GM12878 (cell line): ENCODE measurements at regions not wholly inside any gene's neighbourhood (a gene's known extent, or its start where the extent isn't known, plus 50 kb on each side); places are given as distances from the start of the nearest gene placed in this dataset.

Source experiments
- ATAC-seq: fragments of 200-7000 bp; cut with Tn5 transposase; 3 replicates; pipeline ENCODE4 v1.9.1; 2020; ENCODE audit warnings: mild to moderate bottlenecking, moderate library complexity
- BruUV-seq: library from RNA; stranded (reverse); fragments of 400-500 nt; replicated peaks from 2 replicates; lab custom pipeline; 2021; lab: Mats Ljungman, UMichigan
- CTCF ChIA-PET: fragments of 300-600 bp; sonication (Branson Sonifier 250); formaldehyde crosslinking; extraction: SDS; loops from one replicate; lab custom pipeline; 2021; ENCODE audit warnings: inconsistent platforms; lab: Yijun Ruan, JAX
- POLR2A ChIA-PET: fragments of 350-600 bp; formaldehyde crosslinking; extraction: SDS; loops from one replicate; lab custom pipeline; 2021; ENCODE audit warnings: inconsistent platforms; lab: Charles Lee
- RAD21 ChIA-PET: fragments of 300-600 bp; sonication (Branson Sonifier 250); formaldehyde crosslinking; loops from one replicate; lab custom pipeline; 2023; ENCODE audit warnings: antibody characterized with exemption; ENCODE audit not compliant: unreplicated experiment; lab: Charles Lee
- SMC1A ChIA-PET: fragments of 300-600 bp; sonication (Branson Sonifier 250); formaldehyde crosslinking; loops from one replicate; lab custom pipeline; 2023; ENCODE audit not compliant: unreplicated experiment, uncharacterized antibody; lab: Charles Lee
- DNase-seq: peaks from one replicate; pipeline ENCODE4 v3.0.0-alpha.2; 2011; ENCODE audit warnings: low read depth, low spot score
- FAIRE-seq: peaks from 3 replicates; lab custom pipeline; 2011; peaks lifted over from hg19 to GRCh38; lab: Jason Lieb, UNC
- H2AFZ ChIP-seq: 2 replicates; pipeline ENCODE4 v1.6.0; 2011; ENCODE audit warnings: low read depth, low read length, control low read depth; ENCODE audit not compliant: control insufficient read depth
- H3K27ac ChIP-seq: 2 replicates; pipeline ENCODE4 v1.5.1; 2011; ENCODE audit warnings: control low read depth; ENCODE audit not compliant: control insufficient read depth, insufficient read depth
- H3K27me3 ChIP-seq, 2 experiments: replicated peaks in 1 of 2; 2 replicates each; pipeline versions ENCODE4 v1.6.0 to v1.6.1; 2011; ENCODE audit warnings: low read length in 1 of 2; ENCODE audit not compliant: control insufficient read depth in 2 of 2, insufficient read depth in 2 of 2
- H3K36me3 ChIP-seq, 2 experiments: 2 replicates each; pipeline ENCODE4 v1.5.1; 2011; ENCODE audit warnings: low read length in 1 of 2; ENCODE audit not compliant: control insufficient read depth in 2 of 2, insufficient read depth in 2 of 2
- H3K4me1 ChIP-seq: 2 replicates; pipeline ENCODE4 v1.6.1; 2011; ENCODE audit warnings: mild to moderate bottlenecking, low read length, moderate library complexity, mixed read lengths; ENCODE audit not compliant: control insufficient read depth, insufficient read depth
- H3K4me2 ChIP-seq: 2 replicates; pipeline ENCODE4 v1.6.0; 2011; ENCODE audit warnings: control low read depth; ENCODE audit not compliant: control insufficient read depth, insufficient read depth
- H3K4me3 ChIP-seq: fragments of 200-600 bp; sonication (generic); 2 replicates; pipeline ENCODE4 v1.5.1; 2016
- H3K79me2 ChIP-seq: 2 replicates; pipeline ENCODE4 v1.6.0; 2011; ENCODE audit warnings: low read length; ENCODE audit not compliant: control insufficient read depth, insufficient read depth
- H3K9ac ChIP-seq: 2 replicates; pipeline ENCODE4 v1.8.0; 2011; ENCODE audit warnings: low read length, control low read depth, mixed read lengths; ENCODE audit not compliant: control insufficient read depth, insufficient read depth
- H3K9me3 ChIP-seq: replicated peaks from 3 replicates; pipeline ENCODE4 v1.5.1; 2011; ENCODE audit warnings: mild to moderate bottlenecking, low read length; ENCODE audit not compliant: control insufficient read depth, insufficient read depth
- H4K20me1 ChIP-seq: 2 replicates; pipeline ENCODE4 v1.6.0; 2011; ENCODE audit not compliant: control insufficient read depth, insufficient read depth
- ASH2L ChIP-seq: fragments of 300-600, 200-600 bp; sonication (generic); IDR thresholded peaks from 2 replicates; pipeline ENCODE4 v1.6.1; 2017; ENCODE audit warnings: low read depth, mild to moderate bottlenecking, borderline replicate concordance
- BMI1 ChIP-seq: fragments of 450-650 bp; IDR thresholded peaks from 2 replicates; pipeline ENCODE4 v1.6.1; 2016; ENCODE audit warnings: mild to moderate bottlenecking, moderate library complexity, borderline replicate concordance
- BRCA1 ChIP-seq: IDR thresholded peaks from 2 replicates; pipeline ENCODE4 v1.6.1; 2011; ENCODE audit warnings: low read depth, low read length, improper control_type of control experiment
- ELK1 ChIP-seq: IDR thresholded peaks from 2 replicates; pipeline ENCODE4 v1.6.1; 2012; ENCODE audit warnings: low read depth, low read length, improper control_type of control experiment
- LARP7 ChIP-seq: fragments of 450-650 bp; IDR thresholded peaks from 2 replicates; pipeline ENCODE4 v1.6.1; 2017; ENCODE audit warnings: mild to moderate bottlenecking
- NFXL1 ChIP-seq: fragments of 450-650 bp; IDR thresholded peaks from 2 replicates; pipeline ENCODE4 v1.6.1; 2017; ENCODE audit warnings: antibody characterized with exemption, mild to moderate bottlenecking, borderline replicate concordance
- RAD51 ChIP-seq: fragments of 450-650 bp; IDR thresholded peaks from 2 replicates; pipeline ENCODE4 v1.6.1; 2016; ENCODE audit warnings: moderate library complexity, mild to moderate bottlenecking, inconsistent platforms
- SMARCA5 ChIP-seq: fragments of 450-650 bp; IDR thresholded peaks from 2 replicates; pipeline ENCODE4 v1.6.1; 2017; ENCODE audit warnings: mild to moderate bottlenecking
- SREBF2 ChIP-seq: IDR thresholded peaks from 2 replicates; pipeline ENCODE4 v1.6.1; 2012; ENCODE audit warnings: mild to moderate bottlenecking, low read length
- STAT3 ChIP-seq: IDR thresholded peaks from 2 replicates; pipeline ENCODE4 v1.6.1; 2011; ENCODE audit warnings: low read depth, low read length, improper control_type of control experiment
- WRNIP1 ChIP-seq: IDR thresholded peaks from 2 replicates; pipeline ENCODE4 v1.6.1; 2011; ENCODE audit warnings: low read depth, low read length, improper control_type of control experiment, borderline replicate concordance
- WGBS: methylation state at CpG from one replicate; pipeline ENCODE4 v1.1.6; 2016; ENCODE audit warnings: low lambda C conversion rate; ENCODE audit not compliant: insufficient replicate concordance, insufficient coverage; ENCODE audit errors: missing lambda C conversion rate; 5-methylcytosine and 5-hydroxymethylcytosine counted together
- in situ Hi-C: fragments of 300-500 bp; cut with MboI; formaldehyde crosslinking; loops from 9 replicates; pipeline ENCODE4 v1.14.3; 2018; ENCODE audit warnings: mixed read lengths
- intact Hi-C: fragments of 100-400 bp; cut with micrococcal nuclease; formaldehyde crosslinking; loops from one replicate; pipeline ENCODE4 v1.14.2; 2022; ENCODE audit not compliant: unreplicated experiment
- TF ChIP-seq, protein P1 (sequence below): fragments of 450-650 bp; formaldehyde crosslinking; IDR thresholded peaks from 2 replicates; pipeline ENCODE4 v1.5.0; 2022; ENCODE audit warnings: mild to moderate bottlenecking, missing genetic modification characterization

DNA sequence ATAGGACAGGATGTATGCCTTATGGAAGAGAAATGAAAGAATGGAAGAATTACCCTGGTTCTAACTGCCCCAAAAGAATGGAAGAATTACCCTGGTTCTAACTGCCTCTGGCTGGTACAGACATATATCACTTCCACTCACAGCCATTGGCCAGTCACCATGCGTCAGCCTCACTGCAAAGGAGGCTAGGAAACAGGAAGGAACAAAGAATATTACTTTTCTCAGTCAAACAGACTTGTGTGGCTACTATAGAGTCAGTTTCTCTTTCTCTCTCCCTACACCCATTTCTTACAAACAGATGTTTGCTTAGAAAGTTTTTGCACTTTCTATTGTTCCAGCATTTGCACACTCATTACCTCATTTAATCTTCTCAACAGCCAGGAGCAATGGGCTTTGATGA lies 1111.1 kb upstream of the KLHL29 start:
- in situ Hi-C loops (no loop called here), intact Hi-C loops (no loop called here)
- Histone ChIP-seq H2AFZ (no peak overlapping the region), H3K27ac (no peak overlapping the region), H3K4me3 (no peak overlapping the region), H3K79me2 (no peaks in the 10 kb centered on the region), H4K20me1 (no peaks in the 10 kb centered on the region), H3K9ac (no peak overlapping the region), H3K4me2 (no peak overlapping the region), H3K9me3 (no peaks in the 10 kb centered on the region), H3K27me3 (no peaks in the 10 kb centered on the region), H3K4me1 (no peaks in the 10 kb centered on the region), H3K36me3 (no peaks in the 10 kb centered on the region)
- WGBS = 0% methylated on average over 1 of the region's 1 CpG
- SMC1A ChIA-PET = no interaction called here
- RAD21 ChIA-PET = no interaction called here
- ATAC-seq (peak; percentile 43), DNase-seq (no peak), FAIRE-seq (no peak)
- BruUV-seq = no TSS peak
- CTCF ChIA-PET = no interaction called here
- POLR2A ChIA-PET = no interaction called here
- TF ChIP-seq, protein P1, sequence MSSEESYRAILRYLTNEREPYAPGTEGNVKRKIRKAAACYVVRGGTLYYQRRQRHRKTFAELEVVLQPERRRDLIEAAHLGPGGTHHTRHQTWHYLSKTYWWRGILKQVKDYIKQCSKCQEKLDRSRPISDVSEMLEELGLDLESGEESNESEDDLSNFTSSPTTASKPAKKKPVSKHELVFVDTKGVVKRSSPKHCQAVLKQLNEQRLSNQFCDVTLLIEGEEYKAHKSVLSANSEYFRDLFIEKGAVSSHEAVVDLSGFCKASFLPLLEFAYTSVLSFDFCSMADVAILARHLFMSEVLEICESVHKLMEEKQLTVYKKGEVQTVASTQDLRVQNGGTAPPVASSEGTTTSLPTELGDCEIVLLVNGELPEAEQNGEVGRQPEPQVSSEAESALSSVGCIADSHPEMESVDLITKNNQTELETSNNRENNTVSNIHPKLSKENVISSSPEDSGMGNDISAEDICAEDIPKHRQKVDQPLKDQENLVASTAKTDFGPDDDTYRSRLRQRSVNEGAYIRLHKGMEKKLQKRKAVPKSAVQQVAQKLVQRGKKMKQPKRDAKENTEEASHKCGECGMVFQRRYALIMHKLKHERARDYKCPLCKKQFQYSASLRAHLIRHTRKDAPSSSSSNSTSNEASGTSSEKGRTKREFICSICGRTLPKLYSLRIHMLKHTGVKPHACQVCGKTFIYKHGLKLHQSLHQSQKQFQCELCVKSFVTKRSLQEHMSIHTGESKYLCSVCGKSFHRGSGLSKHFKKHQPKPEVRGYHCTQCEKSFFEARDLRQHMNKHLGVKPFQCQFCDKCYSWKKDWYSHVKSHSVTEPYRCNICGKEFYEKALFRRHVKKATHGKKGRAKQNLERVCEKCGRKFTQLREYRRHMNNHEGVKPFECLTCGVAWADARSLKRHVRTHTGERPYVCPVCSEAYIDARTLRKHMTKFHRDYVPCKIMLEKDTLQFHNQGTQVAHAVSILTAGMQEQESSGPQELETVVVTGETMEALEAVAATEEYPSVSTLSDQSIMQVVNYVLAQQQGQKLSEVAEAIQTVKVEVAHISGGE = no peak
- TF ChIP-seq LARP7 (no peak), NFXL1 (no peak), STAT3 (no peak), SMARCA5 (no peak), BMI1 (no peak), BRCA1 (no peak), ASH2L (no peak), WRNIP1 (no peak), SREBF2 (no peak), RAD51 (no peak), ELK1 (no peak)
